ENCODE measurements at regions not wholly inside any gene's neighbourhood (a gene's known extent, or its start where the extent isn't known, plus 50 kb on each side); places are given as distances from the start of the nearest gene placed in this dataset.

GRCh38 chr9:108474356-108474755 lies 381.4 kb downstream of the ACTL7B start:
- Mint-ChIP-seq H3K9me3 (peaks cover under 1% of the 10 kb centered on the region), H3K27me3 (ENCODE audit: low read depth) (no peaks in the 10 kb centered on the region), H3K27ac (ENCODE audit: unreplicated experiment) (no peak overlapping the region), H3K4me3 (no peak overlapping the region), H3K36me3 (ENCODE audit: low read depth) (no peaks in the 10 kb centered on the region), H3K4me1 (peaks cover 4% of the 10 kb centered on the region)
- no peak for DNase-seq (ENCODE audit: low read depth, low spot score)
- TF ChIP-seq CTCF (conservative IDR thresholded peaks at IDR 0.05): no peak

- Mint-ChIP-seq H3K27me3 (ENCODE audit: low read depth) (no peaks in the 10 kb centered on the region), H3K4me3 (no peak overlapping the region), H3K36me3 (ENCODE audit: low read depth) (no peaks in the 10 kb centered on the region), H3K4me1 (peaks cover 4% of the 10 kb centered on the region), H3K9me3 (peaks cover 3% of the 10 kb centered on the region), H3K27ac (ENCODE audit: unreplicated experiment) (no peak overlapping the region)
- DNase-seq (ENCODE audit: low read depth, low spot score): no peak
- TF ChIP-seq CTCF (conservative IDR thresholded peaks at IDR 0.05): no peak
Observed at GRCh38 chr9:108473209-108474112, 382.3 kb downstream of the ACTL7B start.

GRCh38 chr9:108469654-108470053 lies 386.1 kb downstream of the ACTL7B start:
- Mint-ChIP-seq H3K27ac (ENCODE audit: unreplicated experiment) (no peak overlapping the region), H3K27me3 (ENCODE audit: low read depth) (peaks cover 5% of the 10 kb centered on the region), H3K9me3 (peaks cover 3% of the 10 kb centered on the region), H3K4me1 (peaks cover 4% of the 10 kb centered on the region), H3K36me3 (ENCODE audit: low read depth) (no peaks in the 10 kb centered on the region), H3K4me3 (no peak overlapping the region)
- no peak for DNase-seq (ENCODE audit: low read depth, low spot score)
- TF ChIP-seq CTCF (conservative IDR thresholded peaks at IDR 0.05): no peak

GRCh38 chr9:108468364-108468763 lies 387.4 kb downstream of the ACTL7B start:
- Mint-ChIP-seq H3K36me3 (ENCODE audit: low read depth) (no peaks in the 10 kb centered on the region), H3K4me1 (no peaks in the 10 kb centered on the region), H3K4me3 (no peak overlapping the region), H3K27me3 (ENCODE audit: low read depth) (peaks cover 14% of the 10 kb centered on the region), H3K9me3 (peaks cover 3% of the 10 kb centered on the region), H3K27ac (ENCODE audit: unreplicated experiment) (no peak overlapping the region)
- DNase-seq (ENCODE audit: low read depth, low spot score): peak; percentile 41
- TF ChIP-seq CTCF (conservative IDR thresholded peaks at IDR 0.05): peak; percentile 59

- Mint-ChIP-seq H3K27ac (ENCODE audit: unreplicated experiment) (no peak overlapping the region), H3K9me3 (peaks cover 3% of the 10 kb centered on the region), H3K36me3 (ENCODE audit: low read depth) (no peaks in the 10 kb centered on the region), H3K27me3 (ENCODE audit: low read depth) (peaks cover 17% of the 10 kb centered on the region), H3K4me1 (no peaks in the 10 kb centered on the region), H3K4me3 (no peak overlapping the region)
- no peak for DNase-seq (ENCODE audit: low read depth, low spot score)
- no peak for TF ChIP-seq CTCF (conservative IDR thresholded peaks at IDR 0.05)
Observed at GRCh38 chr9:108467653-108468324, 388.0 kb downstream of the ACTL7B start.

Measured in neural crest cell (in vitro differentiated cells).